ENCODE measurements at regions not wholly inside any gene's neighbourhood (a gene's known extent, or its start where the extent isn't known, plus 50 kb on each side); places are given as distances from the start of the nearest gene placed in this dataset.

GRCh38 chr6:134585517-134585873 lies 267.6 kb upstream of the SGK1 start (continued):
- no peak for TF ChIP-seq ZNF518B (CRISPR knock-in tag; IDR thresholded peaks at IDR 0.05)
- no peak for TF ChIP-seq DMBX1 (CRISPR knock-in tag; IDR thresholded peaks at IDR 0.05; ENCODE audit: borderline replicate concordance)
- TF ChIP-seq ZKSCAN8 (CRISPR knock-in tag; IDR thresholded peaks at IDR 0.05), result peak; percentile 83; the same call in 1 of the 2 replicates
- TF ChIP-seq MBD1 (CRISPR knock-in tag; IDR thresholded peaks at IDR 0.05), result no peak
- TF ChIP-seq MTA1 (IDR thresholded peaks at IDR 0.05; ENCODE audit: borderline replicate concordance), result peak; percentile 84
